B cell (primary cell): ENCODE measurements at regions not wholly inside any gene's neighbourhood (a gene's known extent, or its start where the extent isn't known, plus 50 kb on each side); places are given as distances from the start of the nearest gene placed in this dataset.

Experiments
- CTCF ChIP-seq: fragments of 200-600 bp; IDR thresholded peaks from one replicate; pipeline ENCODE4 v1.8.0; 2022; ENCODE audit warnings: antibody characterized with exemption, mild to moderate bottlenecking
- EZH2 ChIP-seq: IDR thresholded peaks from 2 replicates; pipeline ENCODE4 v1.6.1; 2012; ENCODE audit warnings: borderline replicate concordance, low read depth, mild to moderate bottlenecking, moderate library complexity, low read length; ENCODE audit not compliant: insufficient read depth, poor library complexity, severe bottlenecking

- TF ChIP-seq CTCF (no peak), EZH2 (no peak)
Observed at GRCh38 chr14:97452314-97452713, 655.1 kb downstream of the VRK1 start.
